Tibial nerve (tissue), 4 donors: ENCODE measurements at regions not wholly inside any gene's neighbourhood (a gene's known extent, or its start where the extent isn't known, plus 50 kb on each side); places are given as distances from the start of the nearest gene placed in this dataset.

Source experiments
- EP300 ChIP-seq, 2 donors: sonication (generic); formaldehyde crosslinking; IDR thresholded peaks; one replicate each; pipeline ENCODE4 v1.6.1; 2017; ENCODE audit warnings: antibody characterized with exemption in 2 of 2, mild to moderate bottlenecking in 1 of 2
- POLR2A ChIP-seq, 2 donors: fragments of 450-650 bp; IDR thresholded peaks; one replicate each; pipeline ENCODE4 v1.6.1; 2017; ENCODE audit warnings: antibody characterized with exemption in 2 of 2, mild to moderate bottlenecking in 2 of 2, moderate library complexity in 2 of 2
- TF ChIP-seq, protein P1 (sequence below), 5 experiments: fragments of 200-600 bp in 3 of 5; fragments of 450-650 bp in 2 of 5; sonication (generic) in 3 of 5; IDR thresholded peaks; one replicate each; pipeline ENCODE4 v1.5.1; 2016 to 2019; ENCODE audit warnings: antibody characterized with exemption in 5 of 5, mild to moderate bottlenecking in 3 of 5, moderate library complexity in 2 of 5

DNA sequence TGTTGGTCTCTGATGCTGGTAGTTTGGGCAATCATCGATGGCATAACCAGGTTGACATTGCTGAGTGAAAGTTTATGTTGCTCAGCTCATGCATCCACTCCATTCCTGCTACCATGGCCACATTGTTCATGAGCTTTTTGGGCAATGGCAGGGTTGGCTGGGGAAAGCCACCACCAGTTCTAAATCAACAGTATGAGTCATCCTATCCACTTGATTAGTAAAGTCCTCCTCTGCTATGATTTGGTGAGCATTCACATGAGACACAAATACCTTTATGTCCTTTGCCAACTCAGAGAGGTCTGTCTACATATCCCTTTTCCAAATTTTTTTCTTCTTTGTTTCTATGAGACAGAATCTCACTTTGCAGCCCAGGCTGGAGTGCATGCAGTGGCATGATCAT lies 129.7 kb upstream of the FBN2 start:
- TF ChIP-seq, protein P1, sequence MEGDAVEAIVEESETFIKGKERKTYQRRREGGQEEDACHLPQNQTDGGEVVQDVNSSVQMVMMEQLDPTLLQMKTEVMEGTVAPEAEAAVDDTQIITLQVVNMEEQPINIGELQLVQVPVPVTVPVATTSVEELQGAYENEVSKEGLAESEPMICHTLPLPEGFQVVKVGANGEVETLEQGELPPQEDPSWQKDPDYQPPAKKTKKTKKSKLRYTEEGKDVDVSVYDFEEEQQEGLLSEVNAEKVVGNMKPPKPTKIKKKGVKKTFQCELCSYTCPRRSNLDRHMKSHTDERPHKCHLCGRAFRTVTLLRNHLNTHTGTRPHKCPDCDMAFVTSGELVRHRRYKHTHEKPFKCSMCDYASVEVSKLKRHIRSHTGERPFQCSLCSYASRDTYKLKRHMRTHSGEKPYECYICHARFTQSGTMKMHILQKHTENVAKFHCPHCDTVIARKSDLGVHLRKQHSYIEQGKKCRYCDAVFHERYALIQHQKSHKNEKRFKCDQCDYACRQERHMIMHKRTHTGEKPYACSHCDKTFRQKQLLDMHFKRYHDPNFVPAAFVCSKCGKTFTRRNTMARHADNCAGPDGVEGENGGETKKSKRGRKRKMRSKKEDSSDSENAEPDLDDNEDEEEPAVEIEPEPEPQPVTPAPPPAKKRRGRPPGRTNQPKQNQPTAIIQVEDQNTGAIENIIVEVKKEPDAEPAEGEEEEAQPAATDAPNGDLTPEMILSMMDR (IDR thresholded peaks at IDR 0.05), result no peak
- TF ChIP-seq EP300 (IDR thresholded peaks at IDR 0.05), result no peak
- no peak for TF ChIP-seq POLR2A (IDR thresholded peaks at IDR 0.05)
